Skeletal muscle satellite cell (primary cell): ENCODE measurements at regions not wholly inside any gene's neighbourhood (a gene's known extent, or its start where the extent isn't known, plus 50 kb on each side); places are given as distances from the start of the nearest gene placed in this dataset.
"Not testable (repeated sequence)": the region's sequence is repeated elsewhere in the genome, so short reads cannot be mapped to it uniquely, and the experiment has no call there.

ENCODE experiments used
- H3K27me3 ChIP-seq: 2 replicates; pipeline ENCODE4 v1.7.0; 2013; ENCODE audit warnings: low read length; ENCODE audit not compliant: control insufficient read depth, insufficient read depth
- H3K36me3 ChIP-seq: 2 replicates; pipeline ENCODE4 v1.7.0; 2013; ENCODE audit warnings: mild to moderate bottlenecking, control low read depth, low read length; ENCODE audit not compliant: insufficient read depth
- H3K4me1 ChIP-seq: 2 replicates; pipeline ENCODE4 v1.7.0; 2013; ENCODE audit warnings: low read length; ENCODE audit not compliant: control insufficient read depth, insufficient read depth
- H3K4me2 ChIP-seq: 2 replicates; pipeline ENCODE4 v1.7.0; 2013; ENCODE audit warnings: mild to moderate bottlenecking, low read length
- H3K4me3 ChIP-seq: 2 replicates; pipeline ENCODE4 v1.7.0; 2013; ENCODE audit warnings: low read length
- H3K9ac ChIP-seq: 2 replicates; pipeline ENCODE4 v1.7.0; 2013; ENCODE audit warnings: mild to moderate bottlenecking, low read depth, low read length, moderate library complexity
- H3K9me3 ChIP-seq: replicated peaks from 2 replicates; pipeline ENCODE4 v1.7.0; 2013; ENCODE audit warnings: mild to moderate bottlenecking, control low read depth, low read length

- no peak overlapping the region for H3K9ac ChIP-seq
- no peaks in the 10 kb centered on the region for H3K27me3 ChIP-seq
- no peak overlapping the region for H3K4me2 ChIP-seq
- H3K36me3 ChIP-seq = no peaks in the 10 kb centered on the region
- no peaks in the 10 kb centered on the region for H3K9me3 ChIP-seq
- H3K4me3 ChIP-seq = no peak overlapping the region
- H3K4me1 ChIP-seq = no peaks in the 10 kb centered on the region
These were observed 879.0 kb downstream of the DSC3 start for GRCh38 chr18:30163573-30163972.

- Histone ChIP-seq H3K9ac (no peak overlapping the region), H3K27me3 (no peaks in the 10 kb centered on the region), H3K9me3 (no peaks in the 10 kb centered on the region), H3K4me3 (no peak overlapping the region), H3K4me2 (no peak overlapping the region), H3K36me3 (no peaks in the 10 kb centered on the region), H3K4me1 (no peaks in the 10 kb centered on the region)
These were observed 882.4 kb downstream of the DSC3 start for GRCh38 chr18:30160124-30160523.

GRCh38 chr18:30150586-30151250 lies 891.8 kb downstream of the DSC3 start:
- H3K9ac ChIP-seq = no peak overlapping the region
- H3K4me2 ChIP-seq = no peak overlapping the region
- H3K4me3 ChIP-seq = no peak overlapping the region
- H3K9me3 ChIP-seq = no peaks in the 10 kb centered on the region
- no peaks in the 10 kb centered on the region for H3K4me1 ChIP-seq
- H3K27me3 ChIP-seq = no peaks in the 10 kb centered on the region
- no peaks in the 10 kb centered on the region for H3K36me3 ChIP-seq

- H3K4me3 ChIP-seq = no peak overlapping the region
- H3K9ac ChIP-seq = no peak overlapping the region
- H3K4me1 ChIP-seq = no peaks in the 10 kb centered on the region
These were observed 893.0 kb downstream of the DSC3 start for GRCh38 chr18:30149585-30149984.

GRCh38 chr18:30142870-30143269 lies 899.7 kb downstream of the DSC3 start:
- H3K4me3 ChIP-seq = no peak overlapping the region
- H3K9me3 ChIP-seq = peaks cover 4% of the 10 kb centered on the region

More at GRCh38 chr18:30149585-30149984, 893.0 kb downstream of the DSC3 start:
- no peaks in the 10 kb centered on the region for H3K27me3 ChIP-seq
- no peaks in the 10 kb centered on the region for H3K9me3 ChIP-seq
- H3K4me2 ChIP-seq = no peak overlapping the region
- H3K36me3 ChIP-seq = no peaks in the 10 kb centered on the region

GRCh38 chr18:30142248-30142647 lies 900.3 kb downstream of the DSC3 start:
- no peak overlapping the region for H3K4me3 ChIP-seq
- H3K36me3 ChIP-seq = no peaks in the 10 kb centered on the region
- no peaks in the 10 kb centered on the region for H3K4me1 ChIP-seq
- H3K4me2 ChIP-seq = no peak overlapping the region
- no peak overlapping the region for H3K9ac ChIP-seq
- peaks cover 4% of the 10 kb centered on the region for H3K9me3 ChIP-seq
- H3K27me3 ChIP-seq = no peaks in the 10 kb centered on the region

More at GRCh38 chr18:30142870-30143269, 899.7 kb downstream of the DSC3 start:
- Histone ChIP-seq H3K36me3 (no peaks in the 10 kb centered on the region), H3K4me2 (no peak overlapping the region), H3K9ac (no peak overlapping the region), H3K4me1 (no peaks in the 10 kb centered on the region), H3K27me3 (no peaks in the 10 kb centered on the region)

GRCh38 chr18:30141506-30141905 lies 901.0 kb downstream of the DSC3 start:
- not testable (repeated sequence) for H3K4me3 ChIP-seq, H3K9me3 ChIP-seq, H3K4me1 ChIP-seq, H3K36me3 ChIP-seq, H3K27me3 ChIP-seq, H3K4me2 ChIP-seq, H3K9ac ChIP-seq

- Histone ChIP-seq H3K9me3 (peaks cover 4% of the 10 kb centered on the region), H3K27me3 (no peaks in the 10 kb centered on the region), H3K4me3 (no peak overlapping the region), H3K4me2 (no peak overlapping the region), H3K4me1 (no peaks in the 10 kb centered on the region), H3K9ac (no peak overlapping the region), H3K36me3 (no peaks in the 10 kb centered on the region)
These were observed 902.8 kb downstream of the DSC3 start for GRCh38 chr18:30139631-30140287.

- Histone ChIP-seq H3K27me3 (no peaks in the 10 kb centered on the region), H3K36me3 (no peaks in the 10 kb centered on the region), H3K4me2 (no peak overlapping the region), H3K9me3 (peaks cover 4% of the 10 kb centered on the region), H3K4me1 (no peaks in the 10 kb centered on the region), H3K9ac (no peak overlapping the region), H3K4me3 (no peak overlapping the region)
These were observed 906.6 kb downstream of the DSC3 start for GRCh38 chr18:30135938-30136337.

- Histone ChIP-seq H3K4me1 (no peaks in the 10 kb centered on the region), H3K36me3 (no peaks in the 10 kb centered on the region), H3K9ac (no peak overlapping the region)
These were observed 908.5 kb downstream of the DSC3 start for GRCh38 chr18:30134020-30134419.

GRCh38 chr18:30132959-30133358 lies 909.6 kb downstream of the DSC3 start:
- H3K4me3 ChIP-seq = no peak overlapping the region
- H3K4me1 ChIP-seq = no peaks in the 10 kb centered on the region

More at GRCh38 chr18:30134020-30134419, 908.5 kb downstream of the DSC3 start:
- Histone ChIP-seq H3K4me3 (no peak overlapping the region), H3K9me3 (no peaks in the 10 kb centered on the region), H3K4me2 (no peak overlapping the region), H3K27me3 (no peaks in the 10 kb centered on the region)

GRCh38 chr18:30121397-30121796 lies 921.1 kb downstream of the DSC3 start:
- no peaks in the 10 kb centered on the region for H3K36me3 ChIP-seq
- H3K4me3 ChIP-seq = no peak overlapping the region
- H3K9ac ChIP-seq = no peak overlapping the region
- no peaks in the 10 kb centered on the region for H3K4me1 ChIP-seq
- no peaks in the 10 kb centered on the region for H3K9me3 ChIP-seq
- H3K4me2 ChIP-seq = no peak overlapping the region
- H3K27me3 ChIP-seq = no peaks in the 10 kb centered on the region

More at GRCh38 chr18:30132959-30133358, 909.6 kb downstream of the DSC3 start:
- Histone ChIP-seq H3K9me3 (no peaks in the 10 kb centered on the region), H3K27me3 (no peaks in the 10 kb centered on the region), H3K36me3 (no peaks in the 10 kb centered on the region), H3K4me2 (no peak overlapping the region), H3K9ac (no peak overlapping the region)
